Right ventricle myocardium inferior (tissue), 1 donor: ENCODE measurements at regions not wholly inside any gene's neighbourhood (a gene's known extent, or its start where the extent isn't known, plus 50 kb on each side); places are given as distances from the start of the nearest gene placed in this dataset.
A peak's percentile ranks its signal among the peaks of the same experiment; 100 is the strongest.
"Not testable (repeated sequence)": the region's sequence is repeated elsewhere in the genome, so short reads cannot be mapped to it uniquely, and the experiment has no call there.

Experiments
- ATAC-seq: fragments of 200-7000 bp; cut with Tn5 transposase; one replicate; pipeline ENCODE4 v1.9.1; 2020; ENCODE audit warnings: mild to moderate bottlenecking, moderate library complexity
- DNase-seq: peaks from one replicate; pipeline ENCODE4 v3.0.0; 2021; ENCODE audit errors: missing footprints
- intact Hi-C: fragments of 100-400 bp; cut with DNase I; formaldehyde crosslinking; loops from one replicate; pipeline ENCODE4 v1.11.0; 2022
- donor health status: DM: no; HTN: yes; CAD: no; lungs with severe emphysema.

GRCh38 chr11:22459048-22459447 is 120.9 kb downstream of the SLC17A6 start:
- ATAC-seq (no peak), DNase-seq (no peak)
- intact Hi-C loops, result no loop called here

- DNase-seq (no peak), ATAC-seq (no peak)
- intact Hi-C loops, result no loop called here
These were observed 120.0 kb downstream of the SLC17A6 start for GRCh38 chr11:22458161-22458560.

- no peak for DNase-seq
- intact Hi-C loops, result no loop called here
- ATAC-seq, result no peak
These were observed 119.0 kb downstream of the SLC17A6 start for GRCh38 chr11:22456993-22457762.

GRCh38 chr11:22454461-22455090 is 116.4 kb downstream of the SLC17A6 start:
- intact Hi-C loops, result no loop called here
- ATAC-seq (no peak), DNase-seq (no peak)

GRCh38 chr11:22449441-22449840 is 111.3 kb downstream of the SLC17A6 start:
- ATAC-seq, result no peak
- no peak for DNase-seq
- intact Hi-C loops, result no loop called here

- intact Hi-C loops, result no loop called here
- ATAC-seq, result no peak
- no peak for DNase-seq
These were observed 105.9 kb downstream of the SLC17A6 start for GRCh38 chr11:22444076-22444475.

GRCh38 chr11:22441831-22442230 is 103.7 kb downstream of the SLC17A6 start:
- no peak for ATAC-seq
- intact Hi-C loops, result no loop called here
- no peak for DNase-seq

GRCh38 chr11:22435582-22435981 is 97.4 kb downstream of the SLC17A6 start:
- ATAC-seq, result not testable (repeated sequence)
- intact Hi-C loops, result loop anchor here (10.0 kb wide), 1 partner anchor 359 kb away; no protein-coding TSS in a partner anchor

GRCh38 chr11:22433517-22433916 is 95.3 kb downstream of the SLC17A6 start:
- no peak for DNase-seq
- no peak for ATAC-seq
- intact Hi-C loops, result loop anchor here (10.0 kb wide), 1 partner anchor 361 kb away; no protein-coding TSS in a partner anchor

More at GRCh38 chr11:22435582-22435981, 97.4 kb downstream of the SLC17A6 start:
- not testable (repeated sequence) for DNase-seq

GRCh38 chr11:22433094-22433455 is 94.9 kb downstream of the SLC17A6 start:
- intact Hi-C loops, result loop anchor here (10.0 kb wide), 1 partner anchor 362 kb away; no protein-coding TSS in a partner anchor
- DNase-seq (no peak), ATAC-seq (no peak)

- ATAC-seq (peak; percentile 62), DNase-seq (peak; percentile 74)
- intact Hi-C loops, result loop anchor here (10.0 kb wide), 1 partner anchor 362 kb away; no protein-coding TSS in a partner anchor
These were observed 94.3 kb downstream of the SLC17A6 start for GRCh38 chr11:22432291-22433093.

GRCh38 chr11:22431106-22431505 is 92.9 kb downstream of the SLC17A6 start:
- no peak for DNase-seq
- ATAC-seq, result no peak
- intact Hi-C loops, result loop anchor here (10.0 kb wide), 1 partner anchor 364 kb away; no protein-coding TSS in a partner anchor

GRCh38 chr11:22430639-22431038 is 92.5 kb downstream of the SLC17A6 start:
- no peak for DNase-seq
- intact Hi-C loops, result loop anchor here (10.0 kb wide), 1 partner anchor 364 kb away; no protein-coding TSS in a partner anchor
- ATAC-seq, result no peak

GRCh38 chr11:22430141-22430541 is 92.0 kb downstream of the SLC17A6 start:
- DNase-seq (no peak), ATAC-seq (no peak)
- intact Hi-C loops, result loop anchor here (10.0 kb wide), 1 partner anchor 365 kb away; no protein-coding TSS in a partner anchor
